GM21737 (cell line): ENCODE measurements at regions not wholly inside any gene's neighbourhood (a gene's known extent, or its start where the extent isn't known, plus 50 kb on each side); places are given as distances from the start of the nearest gene placed in this dataset.

ENCODE experiments used
- ATAC-seq: cut with Tn5 transposase; IDR thresholded peaks from one replicate; pipeline ENCODE4 v1.9.1; 2021; ENCODE audit warnings: mild to moderate bottlenecking, moderate library complexity; ENCODE audit not compliant: unreplicated experiment

GRCh38 chr13:39965309-39965708 lies 309.8 kb downstream of the COG6 start:
- ATAC-seq: no peak

GRCh38 chr13:39967199-39967959 lies 311.9 kb downstream of the COG6 start:
- ATAC-seq: no peak

DNA sequence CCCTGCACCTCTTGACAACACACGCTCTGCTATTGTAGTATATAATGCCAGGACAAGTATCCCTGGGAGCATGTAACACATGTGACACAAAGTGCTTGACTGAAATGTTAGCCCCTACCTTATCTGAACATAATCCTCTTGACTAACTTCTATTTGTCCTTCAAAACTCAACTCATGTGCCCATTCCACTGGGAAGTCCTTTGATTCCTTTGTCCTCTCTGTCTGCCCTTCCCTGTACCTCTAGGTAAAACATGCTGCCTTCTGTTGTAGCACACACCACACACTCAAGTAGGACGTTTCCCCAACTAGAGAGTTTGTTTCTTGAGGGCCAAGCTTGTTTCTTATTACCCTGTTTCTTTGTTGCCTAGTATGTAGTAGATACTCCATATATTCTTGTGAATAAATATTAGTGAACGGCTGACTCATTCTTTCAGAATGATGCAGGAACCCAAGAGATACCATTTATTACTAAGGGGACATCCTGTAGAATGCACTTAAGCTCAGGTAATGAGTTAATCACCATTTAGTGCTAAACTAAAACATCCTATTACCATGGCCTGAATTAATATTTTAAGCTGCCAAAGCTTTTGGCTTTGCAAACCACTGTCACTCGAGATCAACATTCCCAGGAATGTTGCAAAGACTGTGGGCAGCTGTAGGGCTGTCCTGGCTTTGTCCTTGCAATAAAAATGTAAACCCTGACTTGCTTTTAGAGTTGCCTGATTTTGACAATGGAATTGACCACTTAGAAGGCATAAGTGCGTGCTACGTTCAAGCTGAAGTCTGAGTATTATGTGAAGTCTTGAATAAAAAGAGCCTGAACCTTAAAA lies 313.4 kb downstream of the COG6 start:
- ATAC-seq: no peak

- no peak for ATAC-seq
Measured at GRCh38 chr13:39970177-39970846, 314.9 kb downstream of the COG6 start.

DNA sequence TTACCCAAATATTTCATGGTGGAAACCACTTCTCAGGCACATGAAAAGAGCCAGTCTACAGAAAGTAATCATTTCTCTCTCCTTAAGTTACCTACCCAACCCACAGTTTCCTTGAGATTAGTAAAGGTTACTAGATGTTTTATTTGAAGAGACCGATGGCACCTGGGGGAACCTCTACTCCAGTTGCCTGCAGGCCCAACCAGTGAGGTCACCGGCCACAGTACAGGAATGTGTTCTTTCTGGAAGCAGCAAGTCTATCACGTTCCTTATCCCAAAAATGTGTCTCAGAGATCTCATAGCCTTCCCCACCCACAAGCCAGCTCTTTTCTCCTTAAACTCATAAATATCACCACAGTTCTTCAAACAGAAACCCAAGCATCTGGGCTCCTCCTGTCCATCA lies 316.1 kb downstream of the COG6 start:
- ATAC-seq: no peak

- ATAC-seq: no peak
Measured at GRCh38 chr13:39976481-39976880, 321.0 kb downstream of the COG6 start.

- ATAC-seq: no peak
Measured at GRCh38 chr13:39981056-39981455, 325.6 kb downstream of the COG6 start.

DNA sequence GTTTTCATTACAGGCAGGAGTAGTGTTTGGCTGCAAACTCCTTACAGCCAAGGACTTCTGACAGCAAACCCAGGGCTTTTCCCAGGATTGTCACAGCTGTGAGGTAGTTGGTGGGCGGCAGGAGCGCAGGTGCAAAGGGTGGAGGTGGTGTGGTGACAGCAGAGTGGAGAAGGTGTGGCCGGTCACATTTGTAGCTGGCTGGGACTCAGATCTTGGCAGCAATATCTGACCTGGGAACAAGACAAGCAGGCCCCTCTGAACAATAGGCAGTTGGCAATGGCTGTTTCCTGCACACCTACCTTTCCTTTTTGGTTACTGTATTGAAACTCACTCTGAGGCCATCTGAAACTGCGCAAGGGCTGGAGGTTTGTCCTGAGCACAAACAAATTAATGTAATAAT lies 327.3 kb downstream of the COG6 start:
- ATAC-seq: no peak

DNA sequence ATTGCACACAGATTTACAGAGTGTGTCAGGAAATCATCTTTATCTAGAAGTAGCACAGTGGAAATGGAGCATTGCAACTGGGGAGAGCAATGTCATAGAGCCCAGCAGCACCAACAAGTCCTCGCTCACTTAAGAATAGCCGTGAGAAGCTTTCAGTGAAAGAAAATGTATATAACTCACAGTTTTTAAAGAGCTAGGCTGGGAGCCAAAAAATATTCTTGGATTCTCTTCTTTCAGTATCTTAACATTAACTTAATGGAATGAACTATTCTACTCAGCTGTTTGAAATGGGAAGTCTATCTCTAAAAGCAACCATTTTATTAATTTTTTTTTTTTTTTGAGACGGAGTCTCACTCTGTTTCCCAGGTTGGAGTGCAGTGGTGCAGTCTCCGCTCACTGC lies 329.6 kb downstream of the COG6 start:
- no peak for ATAC-seq

- no peak for ATAC-seq
Measured at GRCh38 chr13:39988351-39988750, 332.9 kb downstream of the COG6 start.

DNA sequence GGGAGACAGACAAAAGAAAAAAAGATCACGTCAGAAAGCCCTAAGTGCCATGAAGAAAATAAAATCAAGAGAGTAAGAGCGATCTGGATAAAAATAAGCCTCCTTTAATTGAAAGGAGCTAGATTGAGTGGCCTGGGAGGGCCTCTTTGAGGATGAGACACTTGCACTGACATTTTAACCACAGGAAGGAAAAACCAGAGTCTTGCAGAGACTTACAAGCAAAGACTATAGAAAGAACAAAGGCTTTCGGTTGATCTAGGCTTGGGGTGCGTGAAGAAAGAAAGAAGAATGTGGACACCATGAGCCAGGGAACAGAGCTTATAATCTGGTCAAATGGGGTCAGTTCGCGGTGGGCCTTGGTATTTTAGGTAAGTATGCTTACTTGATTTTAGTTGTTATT lies 342.7 kb downstream of the COG6 start:
- ATAC-seq: no peak

DNA sequence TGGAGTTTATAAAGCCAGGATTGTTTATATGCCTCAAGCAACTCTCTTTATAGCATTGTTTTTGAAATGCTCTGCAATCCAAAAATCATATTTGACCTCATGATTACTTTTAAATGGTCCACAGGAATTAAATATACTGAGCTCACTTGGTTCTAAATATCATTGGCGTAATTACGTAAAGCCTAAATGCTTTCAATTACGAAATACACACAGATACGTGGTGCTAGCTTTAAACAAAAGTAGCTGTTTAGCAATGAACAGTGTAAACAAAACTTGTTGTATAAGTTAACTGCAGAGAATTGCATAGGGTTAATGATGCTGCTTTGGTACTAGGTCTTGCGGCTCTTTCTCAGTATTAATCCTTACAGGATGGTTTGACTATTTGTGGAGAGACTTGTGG lies 346.6 kb downstream of the COG6 start:
- no peak for ATAC-seq

GRCh38 chr13:40013554-40013953 lies 358.1 kb downstream of the COG6 start:
- ATAC-seq: no peak

GRCh38 chr13:40016953-40017660 lies 361.6 kb downstream of the COG6 start:
- ATAC-seq: no peak

GRCh38 chr13:40017662-40018262 lies 362.3 kb downstream of the COG6 start:
- no peak for ATAC-seq

GRCh38 chr13:40023595-40024203 lies 368.2 kb downstream of the COG6 start:
- ATAC-seq: no peak

- no peak for ATAC-seq
Measured at GRCh38 chr13:40024204-40024966, 368.9 kb downstream of the COG6 start.

DNA sequence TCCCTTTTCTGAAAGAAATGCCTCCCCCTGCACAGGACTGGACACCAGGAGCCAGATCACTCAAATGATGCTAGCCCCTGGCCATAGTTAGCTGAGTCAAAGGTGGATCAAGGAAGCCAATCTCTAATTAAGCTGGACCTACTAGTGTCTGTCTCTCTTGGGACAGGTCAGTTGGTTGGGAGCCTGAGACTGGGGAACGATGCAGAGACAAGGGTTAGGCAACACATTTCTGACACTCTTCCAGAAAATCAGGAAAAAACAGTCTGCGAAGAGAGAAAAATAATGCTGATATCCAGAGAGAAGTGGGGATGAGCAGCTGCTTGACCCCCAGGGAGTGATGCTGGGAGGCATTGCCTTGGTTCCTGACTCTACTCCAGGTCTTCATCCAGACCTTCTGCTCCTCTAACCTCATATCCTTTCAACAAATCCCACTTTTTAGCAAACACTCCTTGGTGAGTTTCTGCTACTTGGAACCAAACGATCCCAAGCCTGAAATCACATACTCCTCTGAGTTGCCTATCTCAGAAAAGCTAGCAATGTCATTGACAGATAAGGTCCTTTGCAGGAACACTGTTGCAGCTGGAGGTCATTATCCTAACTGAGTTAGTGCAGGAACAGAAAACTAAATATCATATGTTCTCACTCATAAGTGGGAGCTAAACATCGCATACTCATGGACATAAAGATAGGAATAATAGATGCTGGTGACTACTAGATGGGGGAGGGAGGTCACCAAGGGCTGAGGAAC lies 369.7 kb downstream of the COG6 start:
- no peak for ATAC-seq

GRCh38 chr13:40026174-40026585 lies 370.7 kb downstream of the COG6 start:
- peak; percentile 84 for ATAC-seq
